GM19328 (cell line): ENCODE measurements at regions not wholly inside any gene's neighbourhood (a gene's known extent, or its start where the extent isn't known, plus 50 kb on each side); places are given as distances from the start of the nearest gene placed in this dataset.
A peak's percentile ranks its signal among the peaks of the same experiment; 100 is the strongest.
"Not testable (repeated sequence)": the region's sequence is repeated elsewhere in the genome, so short reads cannot be mapped to it uniquely, and the experiment has no call there.

Source experiments
- ATAC-seq: cut with Tn5 transposase; IDR thresholded peaks from one replicate; pipeline ENCODE4 v1.9.1; 2021; ENCODE audit warnings: mild to moderate bottlenecking, moderate library complexity; ENCODE audit not compliant: unreplicated experiment

GRCh38 chr3:168802766-168803165 lies 707.0 kb upstream of the GOLIM4 start:
- no peak for ATAC-seq

GRCh38 chr3:168801794-168802193 lies 706.1 kb upstream of the GOLIM4 start:
- ATAC-seq = no peak

- ATAC-seq = no peak
These were observed 700.6 kb upstream of the GOLIM4 start for GRCh38 chr3:168796339-168796738.

GRCh38 chr3:168794427-168794826 lies 698.7 kb upstream of the GOLIM4 start:
- ATAC-seq = no peak

- no peak for ATAC-seq
These were observed 686.5 kb upstream of the GOLIM4 start for GRCh38 chr3:168782193-168782592.

- not testable (repeated sequence) for ATAC-seq
These were observed 684.4 kb upstream of the GOLIM4 start for GRCh38 chr3:168779970-168780645.

GRCh38 chr3:168753724-168754123 lies 658.0 kb upstream of the GOLIM4 start:
- no peak for ATAC-seq

GRCh38 chr3:168752339-168752738 lies 656.6 kb upstream of the GOLIM4 start:
- no peak for ATAC-seq

GRCh38 chr3:168747697-168748096 lies 652.0 kb upstream of the GOLIM4 start:
- ATAC-seq = no peak

- no peak for ATAC-seq
These were observed 643.0 kb upstream of the GOLIM4 start for GRCh38 chr3:168738527-168739325.

- ATAC-seq = no peak
These were observed 640.5 kb upstream of the GOLIM4 start for GRCh38 chr3:168736202-168736601.

- no peak for ATAC-seq
These were observed 634.3 kb upstream of the GOLIM4 start for GRCh38 chr3:168730073-168730472.

GRCh38 chr3:168722091-168722490 lies 626.4 kb upstream of the GOLIM4 start:
- ATAC-seq = no peak

- peak; percentile 94 for ATAC-seq
These were observed 619.0 kb upstream of the GOLIM4 start for GRCh38 chr3:168714609-168715240.

- no peak for ATAC-seq
These were observed 613.3 kb upstream of the GOLIM4 start for GRCh38 chr3:168709073-168709472.

- peak; percentile 59 for ATAC-seq
These were observed 612.2 kb upstream of the GOLIM4 start for GRCh38 chr3:168707900-168708299.

GRCh38 chr3:168705412-168705811 lies 609.7 kb upstream of the GOLIM4 start:
- no peak for ATAC-seq

- ATAC-seq = no peak
These were observed 600.3 kb upstream of the GOLIM4 start for GRCh38 chr3:168696051-168696450.

GRCh38 chr3:168693870-168694269 lies 598.1 kb upstream of the GOLIM4 start:
- ATAC-seq = no peak

GRCh38 chr3:168688267-168688666 lies 592.5 kb upstream of the GOLIM4 start:
- ATAC-seq = no peak

- ATAC-seq = no peak
These were observed 588.8 kb upstream of the GOLIM4 start for GRCh38 chr3:168684519-168684918.

- ATAC-seq = no peak
These were observed 583.0 kb upstream of the GOLIM4 start for GRCh38 chr3:168678730-168679129.
